Central memory CD8-positive, alpha-beta T cell (primary cell): ENCODE measurements at regions not wholly inside any gene's neighbourhood (a gene's known extent, or its start where the extent isn't known, plus 50 kb on each side); places are given as distances from the start of the nearest gene placed in this dataset.
"Not testable (repeated sequence)": the region's sequence is repeated elsewhere in the genome, so short reads cannot be mapped to it uniquely, and the experiment has no call there.

Source experiments
- ATAC-seq: fragments of 150-1000 bp; cut with Tn5 transposase; replicated peaks from 2 replicates; pipeline ENCODE4 v1.10.0; 2022; ENCODE audit warnings: mild to moderate bottlenecking, moderate FRiP score, moderate number of reproducible peaks; ENCODE audit not compliant: poor library complexity, severe bottlenecking; ENCODE audit errors: extremely low read depth
- DNase-seq, 2 donors: peaks; one replicate each; pipeline ENCODE4 v3.0.0; 2021; ENCODE audit warnings: low spot score in 2 of 2
- H3K27ac Mint-ChIP-seq: one replicate; pipeline ENCODE4 v1.8.0; 2022; ENCODE audit warnings: low read depth, mild to moderate bottlenecking, moderate library complexity, mixed read lengths
- H3K27me3 Mint-ChIP-seq: one replicate; pipeline ENCODE4 v1.8.0; 2022; ENCODE audit warnings: mixed read lengths
- H3K36me3 Mint-ChIP-seq: one replicate; pipeline ENCODE4 v1.8.0; 2022; ENCODE audit warnings: mild to moderate bottlenecking, moderate library complexity, mixed read lengths; ENCODE audit not compliant: insufficient read depth
- H3K4me1 Mint-ChIP-seq: one replicate; pipeline ENCODE4 v1.8.0; 2022; ENCODE audit warnings: mixed read lengths
- H3K4me3 Mint-ChIP-seq: one replicate; pipeline ENCODE4 v1.8.0; 2022; ENCODE audit warnings: mild to moderate bottlenecking, moderate library complexity, mixed read lengths
- H3K9me3 Mint-ChIP-seq: one replicate; pipeline ENCODE4 v1.8.0; 2022; ENCODE audit warnings: mixed read lengths

DNA sequence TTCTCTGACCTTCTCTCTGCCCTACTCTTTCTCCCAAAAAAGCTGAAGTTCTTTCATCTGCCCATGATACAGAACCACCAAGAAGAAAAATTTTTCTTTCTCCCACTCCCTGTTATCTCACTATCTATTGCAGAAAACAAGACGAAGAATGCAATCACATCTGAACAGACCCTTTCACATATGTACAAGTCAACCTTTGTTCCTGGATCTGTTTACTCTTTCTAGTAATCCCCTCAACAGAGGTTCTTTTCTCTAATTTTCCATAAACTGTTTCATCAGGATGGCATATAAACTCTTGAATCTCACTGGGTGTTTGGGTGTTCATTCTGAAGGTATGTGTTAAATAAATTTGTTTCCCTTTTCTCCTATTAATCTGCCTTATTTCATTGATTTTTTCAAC lies 1262.7 kb upstream of the NRXN1 start:
- H3K27me3 Mint-ChIP-seq, result no peaks in the 10 kb centered on the region
- H3K9me3 Mint-ChIP-seq, result peaks cover 16% of the 10 kb centered on the region
- no peaks in the 10 kb centered on the region for H3K4me1 Mint-ChIP-seq
- ATAC-seq (no peak), DNase-seq (no peak)
- no peak overlapping the region for H3K27ac Mint-ChIP-seq
- no peak overlapping the region for H3K4me3 Mint-ChIP-seq
- no peaks in the 10 kb centered on the region for H3K36me3 Mint-ChIP-seq

DNA sequence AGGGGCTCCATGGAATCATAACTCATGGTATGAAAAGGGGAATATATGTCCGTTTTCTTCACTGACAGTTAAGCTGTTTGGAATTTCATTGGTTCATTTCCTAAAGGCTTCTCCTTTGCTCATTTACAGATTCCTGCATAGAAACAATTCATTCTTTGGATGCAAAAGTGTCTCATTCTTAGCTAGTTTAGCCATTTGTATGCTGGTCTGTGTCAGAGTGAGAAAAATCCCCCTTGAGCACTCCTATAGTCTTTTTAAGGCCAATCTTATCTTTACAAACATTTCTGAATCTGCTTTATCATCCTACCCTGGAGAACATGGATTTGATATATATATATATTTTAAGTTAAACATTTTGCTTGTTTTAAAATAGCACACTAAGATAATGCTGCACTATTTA lies 1260.9 kb upstream of the NRXN1 start:
- Mint-ChIP-seq H3K27me3 (no peaks in the 10 kb centered on the region), H3K4me1 (no peaks in the 10 kb centered on the region), H3K27ac (no peak overlapping the region), H3K9me3 (peaks cover 9% of the 10 kb centered on the region), H3K36me3 (peaks cover 2% of the 10 kb centered on the region), H3K4me3 (no peak overlapping the region)
- DNase-seq (no peak), ATAC-seq (no peak)

DNA sequence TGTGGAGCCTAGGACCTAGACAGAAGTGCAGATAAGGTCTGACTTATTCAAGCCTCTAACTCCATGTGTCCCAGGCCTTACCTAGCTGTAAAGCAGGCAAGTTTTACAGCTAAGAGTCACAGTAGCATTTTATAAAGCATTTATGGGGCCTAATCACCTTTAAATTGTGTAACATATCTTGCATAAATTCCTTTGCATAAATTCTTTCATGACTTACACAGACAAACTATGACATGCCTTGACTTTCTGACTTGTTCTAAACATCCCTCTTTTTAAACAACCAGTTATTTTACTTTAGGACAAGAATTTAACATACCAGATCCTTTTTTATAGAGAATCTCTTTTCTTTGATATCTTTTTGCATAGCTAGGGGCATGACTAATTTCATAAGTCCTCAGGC lies 1257.8 kb upstream of the NRXN1 start:
- no peak for DNase-seq

DNA sequence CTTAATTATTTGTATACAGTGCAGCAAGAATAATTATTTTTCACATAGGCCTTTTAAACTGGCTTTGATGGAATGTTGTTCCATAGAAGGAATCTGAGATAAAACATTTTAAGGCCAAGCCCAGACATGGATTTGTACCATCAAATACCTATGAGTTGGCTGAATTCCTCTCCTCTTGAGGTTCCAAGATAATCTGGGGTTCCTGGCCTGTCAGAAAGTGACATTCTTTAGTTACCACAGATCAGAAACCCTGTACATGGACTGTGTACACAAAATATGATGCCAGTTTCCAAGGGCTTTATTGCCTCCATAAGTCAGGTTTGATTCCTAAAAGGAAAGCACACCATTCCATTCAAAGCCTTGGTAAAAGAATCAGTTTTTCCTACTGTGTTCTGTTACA lies 1256.7 kb upstream of the NRXN1 start:
- ATAC-seq, result no peak

More for the DNA sequence above, 1257.8 kb upstream of the NRXN1 start:
- H3K4me3 Mint-ChIP-seq, result no peak overlapping the region
- H3K36me3 Mint-ChIP-seq, result peaks cover 2% of the 10 kb centered on the region
- H3K9me3 Mint-ChIP-seq, result peaks cover 4% of the 10 kb centered on the region
- no peaks in the 10 kb centered on the region for H3K4me1 Mint-ChIP-seq
- H3K27me3 Mint-ChIP-seq, result no peaks in the 10 kb centered on the region
- no peak overlapping the region for H3K27ac Mint-ChIP-seq
- ATAC-seq, result no peak

DNA sequence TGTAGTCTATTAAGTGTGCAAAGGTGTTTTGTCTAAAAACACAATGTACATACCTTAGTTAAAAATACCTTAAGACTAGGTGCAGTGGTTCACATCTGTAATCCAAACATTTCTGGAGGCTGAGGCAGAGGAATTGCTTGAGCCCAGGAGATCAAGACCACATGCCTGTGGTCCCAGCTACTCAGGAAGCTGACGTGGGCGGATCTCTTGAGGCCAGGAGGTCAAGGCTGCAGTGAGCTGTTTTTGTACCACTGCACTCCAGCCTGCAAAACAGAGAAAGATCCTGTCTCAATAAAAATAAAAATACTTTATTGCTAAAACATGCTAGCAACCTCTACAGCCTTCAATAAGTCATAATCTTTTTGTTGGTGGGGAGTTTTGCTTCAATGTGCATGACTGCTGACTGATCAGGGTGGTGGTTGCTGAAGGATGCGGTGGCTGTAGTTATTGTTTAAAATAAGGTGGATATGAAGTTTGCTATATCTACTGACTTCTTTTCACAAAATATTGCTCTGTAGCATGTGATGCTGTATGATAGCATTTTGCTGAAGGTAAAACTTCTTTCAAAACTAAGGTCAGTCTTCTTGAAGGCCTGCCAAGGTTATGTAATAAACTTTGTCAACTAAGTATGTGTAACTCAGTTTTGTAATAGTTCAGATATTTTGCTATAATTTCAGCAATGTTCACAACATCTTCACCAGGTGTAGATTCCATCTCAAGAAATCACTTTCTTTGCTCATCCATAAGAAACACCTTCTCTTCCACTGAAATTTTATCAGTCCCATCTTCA lies 1238.0 kb upstream of the NRXN1 start:
- ATAC-seq, result no peak
- no peak overlapping the region for H3K4me3 Mint-ChIP-seq
- no peak for DNase-seq
- H3K4me1 Mint-ChIP-seq, result no peaks in the 10 kb centered on the region
- H3K9me3 Mint-ChIP-seq, result peaks cover 21% of the 10 kb centered on the region
- peaks cover 2% of the 10 kb centered on the region for H3K36me3 Mint-ChIP-seq
- H3K27ac Mint-ChIP-seq, result no peak overlapping the region
- no peaks in the 10 kb centered on the region for H3K27me3 Mint-ChIP-seq

More for the DNA sequence above, 1256.7 kb upstream of the NRXN1 start:
- Mint-ChIP-seq H3K27ac (no peak overlapping the region), H3K36me3 (peaks cover 2% of the 10 kb centered on the region), H3K4me3 (no peak overlapping the region), H3K9me3 (peaks cover 3% of the 10 kb centered on the region), H3K27me3 (no peaks in the 10 kb centered on the region), H3K4me1 (no peaks in the 10 kb centered on the region)
- DNase-seq, result no peak

DNA sequence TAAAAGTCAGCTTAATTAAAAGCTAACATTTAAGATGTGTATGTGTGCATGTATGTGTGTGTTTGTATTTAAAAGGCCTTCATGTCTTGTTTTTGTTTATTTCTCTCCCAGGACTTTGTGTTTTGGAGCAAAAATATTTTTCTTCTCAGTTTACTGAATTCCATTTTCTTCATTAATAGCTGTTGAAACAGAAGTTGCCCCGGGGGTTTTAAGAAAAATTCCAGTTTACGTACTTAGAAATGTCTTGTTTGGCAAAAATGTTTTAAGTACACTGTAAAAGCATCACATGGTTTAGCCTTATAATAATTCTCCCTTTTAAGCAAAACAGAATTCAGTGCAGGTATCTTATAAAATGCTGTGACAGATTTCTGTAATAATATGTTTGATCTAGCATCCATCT lies 1233.0 kb upstream of the NRXN1 start:
- ATAC-seq (no peak), DNase-seq (no peak)
- H3K9me3 Mint-ChIP-seq, result peaks cover 17% of the 10 kb centered on the region
- H3K4me1 Mint-ChIP-seq, result no peaks in the 10 kb centered on the region
- H3K4me3 Mint-ChIP-seq, result no peak overlapping the region
- H3K27ac Mint-ChIP-seq, result no peak overlapping the region
- H3K27me3 Mint-ChIP-seq, result no peaks in the 10 kb centered on the region
- H3K36me3 Mint-ChIP-seq, result no peaks in the 10 kb centered on the region

DNA sequence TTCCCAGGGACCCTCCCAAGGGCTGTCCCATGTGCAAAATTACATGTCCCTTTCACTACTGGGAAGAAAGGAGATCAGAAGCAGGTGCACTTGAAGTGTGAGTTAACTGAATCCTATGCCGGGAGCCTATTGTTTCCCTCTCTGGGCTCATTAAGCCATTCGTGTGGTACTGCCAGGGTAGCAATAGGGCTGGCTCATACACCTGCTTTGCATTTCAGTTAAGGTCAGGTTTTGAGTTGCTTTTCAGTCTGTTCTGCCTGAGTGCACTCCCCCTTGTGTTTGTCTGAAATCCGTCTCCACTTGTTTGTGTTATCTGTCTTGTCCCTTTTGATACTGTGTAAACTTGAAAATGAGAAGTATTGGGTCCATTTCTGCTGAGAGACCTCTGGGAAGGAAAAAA lies 1232.6 kb upstream of the NRXN1 start:
- no peaks in the 10 kb centered on the region for H3K36me3 Mint-ChIP-seq
- H3K27ac Mint-ChIP-seq, result no peak overlapping the region
- H3K4me3 Mint-ChIP-seq, result no peak overlapping the region
- DNase-seq (no peak), ATAC-seq (no peak)
- no peaks in the 10 kb centered on the region for H3K27me3 Mint-ChIP-seq
- no peaks in the 10 kb centered on the region for H3K4me1 Mint-ChIP-seq
- H3K9me3 Mint-ChIP-seq, result peaks cover 17% of the 10 kb centered on the region

DNA sequence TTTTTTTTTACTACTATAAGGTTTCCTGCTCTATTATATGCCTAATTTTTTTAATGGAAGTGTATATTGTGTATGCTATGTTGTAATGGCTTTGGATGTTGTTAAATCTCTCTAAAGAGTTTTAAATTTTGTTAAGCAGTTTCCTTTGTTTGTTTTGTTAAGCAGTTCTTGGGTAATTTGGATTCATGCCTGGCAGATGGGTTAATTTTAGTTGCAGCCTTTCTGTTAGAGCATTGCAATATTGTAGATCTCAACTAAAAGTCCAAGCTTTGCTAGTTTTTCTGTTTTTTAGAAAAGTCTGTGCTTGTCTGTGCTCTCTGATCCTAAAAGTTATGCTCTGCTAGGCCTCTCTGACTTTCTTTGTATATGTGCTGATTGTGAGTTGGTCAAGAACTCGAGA lies 1229.0 kb upstream of the NRXN1 start:
- Mint-ChIP-seq H3K4me3 (no peak overlapping the region), H3K9me3 (peaks cover 8% of the 10 kb centered on the region), H3K4me1 (no peaks in the 10 kb centered on the region), H3K27me3 (no peaks in the 10 kb centered on the region), H3K27ac (no peak overlapping the region), H3K36me3 (no peaks in the 10 kb centered on the region)
- ATAC-seq, result no peak
- no peak for DNase-seq

DNA sequence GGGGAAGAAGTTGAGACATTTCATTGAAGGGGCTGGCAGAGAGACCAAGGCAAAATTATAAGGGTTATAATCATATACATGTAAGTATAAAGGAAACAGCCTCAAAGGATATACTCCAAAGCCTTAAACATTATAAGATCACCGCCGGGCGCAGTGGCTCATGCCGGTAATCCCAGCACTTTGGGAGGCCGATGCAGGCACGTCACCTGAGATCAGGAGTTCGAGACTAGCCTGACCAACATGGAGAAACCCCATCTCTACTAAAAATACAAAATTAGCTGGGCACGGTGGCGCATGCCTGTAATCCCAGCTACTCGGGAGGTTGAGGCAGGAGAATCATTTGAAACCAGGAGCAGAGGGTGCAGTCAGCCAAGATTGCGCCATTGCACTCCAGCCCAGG lies 1227.0 kb upstream of the NRXN1 start:
- not testable (repeated sequence) for DNase-seq, H3K4me3 Mint-ChIP-seq, H3K9me3 Mint-ChIP-seq, ATAC-seq, H3K4me1 Mint-ChIP-seq, H3K27me3 Mint-ChIP-seq, H3K27ac Mint-ChIP-seq, H3K36me3 Mint-ChIP-seq

DNA sequence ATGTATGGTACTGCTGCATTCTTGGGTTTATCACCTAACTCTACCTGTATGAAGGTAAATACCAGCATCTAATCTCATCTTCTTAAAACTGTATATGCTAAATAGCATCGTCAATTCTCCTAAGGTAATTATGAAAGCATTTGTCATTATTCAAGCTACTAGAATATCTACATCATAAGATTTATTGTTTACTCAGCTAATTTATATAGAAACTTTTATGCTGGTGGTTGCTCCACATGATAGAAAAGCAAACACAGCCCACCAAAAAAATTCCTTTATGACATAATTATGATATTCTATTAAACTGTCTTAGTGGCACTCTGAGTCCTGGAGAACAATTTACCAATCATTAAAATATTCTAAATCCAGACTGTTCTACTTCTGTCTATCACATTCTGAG lies 1226.1 kb upstream of the NRXN1 start:
- H3K27ac Mint-ChIP-seq, result no peak overlapping the region
- no peaks in the 10 kb centered on the region for H3K27me3 Mint-ChIP-seq
- H3K36me3 Mint-ChIP-seq, result no peaks in the 10 kb centered on the region
- ATAC-seq (no peak), DNase-seq (no peak)
- H3K4me1 Mint-ChIP-seq, result no peaks in the 10 kb centered on the region
- H3K4me3 Mint-ChIP-seq, result no peak overlapping the region
- H3K9me3 Mint-ChIP-seq, result peaks cover 4% of the 10 kb centered on the region

DNA sequence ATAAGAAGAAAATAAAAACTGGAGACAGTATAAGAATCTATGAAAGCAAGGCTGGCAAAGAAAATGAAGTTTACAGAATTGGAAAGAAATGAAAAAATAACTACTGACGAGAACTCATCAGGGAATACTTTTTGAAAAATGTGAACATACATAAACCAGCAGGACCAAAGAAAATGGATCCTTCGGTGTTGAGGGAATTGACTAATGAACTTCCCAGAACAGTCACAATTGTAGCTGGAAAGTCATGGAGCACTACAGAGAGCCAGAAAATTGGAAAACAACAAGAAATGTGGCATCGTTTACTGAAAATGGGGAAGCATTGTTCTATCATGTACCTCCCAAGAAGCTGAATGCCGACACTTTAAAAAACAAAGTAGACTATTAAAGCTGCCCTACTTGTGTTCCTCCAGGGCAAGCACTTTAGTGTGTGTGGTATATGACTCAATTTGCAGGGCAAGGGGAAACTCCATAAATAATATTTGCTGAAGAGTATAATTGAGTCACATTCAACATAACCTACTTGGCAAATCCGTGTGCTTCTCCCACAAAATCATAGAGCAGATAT lies 1221.6 kb upstream of the NRXN1 start:
- no peak for ATAC-seq
- no peak overlapping the region for H3K4me3 Mint-ChIP-seq
- H3K9me3 Mint-ChIP-seq, result peaks cover 8% of the 10 kb centered on the region
- no peak for DNase-seq
- H3K36me3 Mint-ChIP-seq, result no peaks in the 10 kb centered on the region
- no peaks in the 10 kb centered on the region for H3K4me1 Mint-ChIP-seq
- H3K27me3 Mint-ChIP-seq, result no peaks in the 10 kb centered on the region
- H3K27ac Mint-ChIP-seq, result no peak overlapping the region

DNA sequence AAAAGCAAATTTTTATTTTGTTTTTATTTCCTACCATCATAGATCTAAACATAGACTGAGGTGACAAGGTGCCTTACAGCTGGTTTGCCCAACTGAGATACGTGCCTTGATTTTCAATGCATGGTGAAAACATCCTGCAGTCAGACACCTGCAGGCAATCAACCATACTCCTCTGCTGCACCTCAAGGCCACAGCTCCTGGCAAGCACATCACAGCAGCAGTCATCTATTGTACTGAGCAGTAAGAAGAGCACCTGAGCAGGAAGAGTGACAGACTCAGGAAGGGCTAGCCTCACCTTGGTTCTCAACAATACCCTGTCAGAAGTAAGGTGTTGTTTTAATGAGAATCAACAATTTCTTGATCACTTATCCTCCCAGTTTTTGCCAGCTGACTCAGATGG lies 1206.8 kb upstream of the NRXN1 start:
- Mint-ChIP-seq H3K4me1 (no peaks in the 10 kb centered on the region), H3K36me3 (no peaks in the 10 kb centered on the region), H3K4me3 (no peak overlapping the region), H3K27ac (no peak overlapping the region), H3K27me3 (no peaks in the 10 kb centered on the region), H3K9me3 (peaks cover 17% of the 10 kb centered on the region)
- no peak for ATAC-seq
- DNase-seq, result no peak

DNA sequence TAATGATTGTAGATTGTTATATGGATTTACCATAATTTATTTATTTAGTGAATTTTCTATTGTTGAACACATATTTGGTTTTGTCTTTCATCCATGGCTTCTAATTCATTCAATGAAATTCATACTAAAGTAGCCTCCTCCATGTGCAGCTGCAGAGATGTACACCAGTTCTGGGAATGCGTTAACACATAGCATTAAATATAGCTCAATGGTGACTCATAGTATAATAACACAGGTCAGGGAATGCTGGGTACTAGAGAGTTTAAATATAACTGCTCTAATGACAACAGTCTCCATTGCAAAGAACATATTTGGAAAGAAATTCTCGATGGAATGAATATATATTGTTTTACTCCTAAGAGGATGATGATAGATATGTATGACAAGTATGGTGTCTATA lies 1190.2 kb upstream of the NRXN1 start:
- Mint-ChIP-seq H3K4me1 (no peaks in the 10 kb centered on the region), H3K27me3 (no peaks in the 10 kb centered on the region), H3K4me3 (no peak overlapping the region), H3K9me3 (peaks cover 21% of the 10 kb centered on the region), H3K27ac (no peak overlapping the region), H3K36me3 (peaks cover 2% of the 10 kb centered on the region)
- DNase-seq (no peak), ATAC-seq (no peak)
